HCT116 (cell line): ENCODE measurements at regions not wholly inside any gene's neighbourhood (a gene's known extent, or its start where the extent isn't known, plus 50 kb on each side); places are given as distances from the start of the nearest gene placed in this dataset.

Experiments used
- ATAC-seq: fragments of 200-7000 bp; cut with Tn5 transposase; 2 replicates; pipeline ENCODE4 v1.9.1; 2020; ENCODE audit warnings: mild to moderate bottlenecking, moderate library complexity
- BruUV-seq: library from RNA; stranded (reverse); fragments of 400-500 nt; replicated peaks from 2 replicates; lab custom pipeline; 2021; lab: Mats Ljungman, UMichigan
- CTCF ChIA-PET: fragments of 300-600 bp; sonication (Branson Sonifier 250); formaldehyde crosslinking; loops from one replicate; lab custom pipeline; 2021; ENCODE audit warnings: antibody characterized with exemption; lab: Charles Lee
- POLR2A ChIA-PET: fragments of 300-600, 350-600 bp; sonication (Branson Sonifier 250); formaldehyde crosslinking; loops from one replicate; lab custom pipeline; 2021; ENCODE audit warnings: antibody characterized with exemption; lab: Charles Lee
- RAD21 ChIA-PET, 2 experiments: fragments of 300-600 bp; sonication (Branson Sonifier 250); formaldehyde crosslinking; loops; one replicate each; lab custom pipeline; 2023; ENCODE audit warnings: low total read pairs in 2 of 2; ENCODE audit not compliant: uncharacterized antibody in 2 of 2, unreplicated experiment in 2 of 2, low non-redundant PET in 1 of 2; lab: Charles Lee
- DNase-seq: peaks from one replicate; pipeline ENCODE4 v3.0.0-alpha.2; 2010; ENCODE audit warnings: low read depth, low spot score
- H2AFZ ChIP-seq: fragments of 200-600 bp; shearing (Covaris generic), sonication (generic); 2 replicates; pipeline ENCODE4 v1.6.1; 2017; ENCODE audit warnings: low read depth, mixed run types, mixed read lengths, antibody characterized with exemption, low read length; ENCODE audit not compliant: poor library complexity, severe bottlenecking
- H3K27ac ChIP-seq: 2 replicates; pipeline ENCODE4 v1.5.1; 2012; ENCODE audit warnings: low read depth, low read length
- H3K27me3 ChIP-seq: fragments of 200-600 bp; sonication (generic); 2 replicates; pipeline ENCODE4 v1.6.1; 2016; ENCODE audit warnings: mixed run types, low read length, mixed read lengths; ENCODE audit not compliant: insufficient read depth
- H3K36me3 ChIP-seq, 2 experiments: fragments of 200-500 bp in 1 of 2; fragments of 200-600 bp in 1 of 2; sonication (Bioruptor generic) in 1 of 2; sonication (generic) in 1 of 2; 2 replicates each; pipeline versions ENCODE4 v1.5.1 to v1.6.1; 2014 to 2016; ENCODE audit warnings: low read length in 2 of 2, inconsistent platforms in 1 of 2, mixed read lengths in 1 of 2, mixed run types in 1 of 2; ENCODE audit not compliant: insufficient read depth in 2 of 2, control insufficient read depth in 1 of 2
- H3K4me1 ChIP-seq, 2 experiments: fragments of 200-600 bp in 1 of 2; sonication (generic) in 1 of 2; 2 replicates each; pipeline versions ENCODE4 v1.5.1 to v1.6.1; 2012 to 2017; ENCODE audit warnings: low read length in 2 of 2, inconsistent platforms in 1 of 2, mild to moderate bottlenecking in 1 of 2, mixed read lengths in 1 of 2, mixed run types in 1 of 2, moderate library complexity in 1 of 2; ENCODE audit not compliant: insufficient read depth in 2 of 2, control insufficient read depth in 1 of 2
- H3K4me2 ChIP-seq: fragments of 200-600 bp; sonication (generic); 2 replicates; pipeline ENCODE4 v1.6.1; 2017; ENCODE audit warnings: mixed run types, low read length, mixed read lengths
- H3K4me3 ChIP-seq, 2 experiments: fragments of 200-600 bp in 1 of 2; sonication (generic) in 1 of 2; replicated peaks in 1 of 2; 2 replicates each; pipeline ENCODE4 v1.5.1; 2011 to 2016; ENCODE audit warnings: low read length in 2 of 2, control low read depth in 1 of 2, low read depth in 1 of 2, mild to moderate bottlenecking in 1 of 2, mixed read lengths in 1 of 2, mixed run types in 1 of 2
- H3K79me2 ChIP-seq: fragments of 200-600 bp; sonication (generic); 2 replicates; pipeline ENCODE4 v1.6.1; 2017; ENCODE audit warnings: mild to moderate bottlenecking, mixed run types, low read length, moderate library complexity, mixed read lengths; ENCODE audit not compliant: insufficient read depth
- H3K9ac ChIP-seq: fragments of 200-600 bp; sonication (generic); 2 replicates; pipeline ENCODE4 v1.6.1; 2016; ENCODE audit warnings: low read length, mixed read lengths
- H3K9me2 ChIP-seq: fragments of 200-600 bp; sonication (generic), shearing (Covaris generic); 2 replicates; pipeline ENCODE4 v1.6.1; 2017; ENCODE audit warnings: mixed run types, mild to moderate bottlenecking, moderate library complexity; ENCODE audit not compliant: insufficient read depth
- H3K9me3 ChIP-seq, 2 experiments: fragments of 200-500 bp in 1 of 2; fragments of 200-600 bp in 1 of 2; sonication (Bioruptor generic) in 1 of 2; sonication (generic) in 1 of 2; 2 replicates each; pipeline ENCODE4 v1.6.1; 2014 to 2017; ENCODE audit warnings: low read length in 2 of 2, mixed read lengths in 2 of 2, inconsistent platforms in 1 of 2, low read depth in 1 of 2, mild to moderate bottlenecking in 1 of 2, mixed run types in 1 of 2, moderate library complexity in 1 of 2; ENCODE audit not compliant: control insufficient read depth in 1 of 2, insufficient read depth in 1 of 2
- H4K20me1 ChIP-seq: fragments of 200-600 bp; sonication (generic), shearing (Covaris generic); 2 replicates; pipeline ENCODE4 v1.6.1; 2017; ENCODE audit warnings: mixed run types, mild to moderate bottlenecking, moderate library complexity; ENCODE audit not compliant: insufficient read depth
- CBX3 ChIP-seq: IDR thresholded peaks from 2 replicates; pipeline ENCODE4 v1.6.1; 2012; ENCODE audit warnings: low read depth
- EGR1 ChIP-seq: IDR thresholded peaks from 2 replicates; pipeline ENCODE4 v1.6.1; 2012; ENCODE audit warnings: low read depth
- ELF1 ChIP-seq: IDR thresholded peaks from 2 replicates; pipeline ENCODE4 v1.6.1; 2012; ENCODE audit warnings: low read depth, borderline replicate concordance
- EZH2phosphoT487 ChIP-seq: fragments of 200-600 bp; IDR thresholded peaks from 2 replicates; pipeline ENCODE4 v1.6.1; 2018; ENCODE audit warnings: antibody characterized with exemption, borderline replicate concordance
- FOSL1 ChIP-seq: IDR thresholded peaks from 2 replicates; pipeline ENCODE4 v1.6.1; 2012; ENCODE audit warnings: low read depth
- JUND ChIP-seq: IDR thresholded peaks from 2 replicates; pipeline ENCODE4 v1.6.1; 2012
- POLR2A ChIP-seq: IDR thresholded peaks from 2 replicates; pipeline ENCODE4 v1.7.0; 2011; ENCODE audit warnings: borderline replicate concordance; ENCODE audit not compliant: insufficient read depth, insufficient read length; ENCODE audit errors: extremely low read depth
- POLR2AphosphoS5 ChIP-seq: IDR thresholded peaks from 2 replicates; pipeline ENCODE4 v1.6.1; 2011; ENCODE audit warnings: mild to moderate bottlenecking, low read depth, low read length, moderate library complexity
- RAD21 ChIP-seq: IDR thresholded peaks from 2 replicates; pipeline ENCODE4 v1.6.1; 2012; ENCODE audit warnings: low read depth, mild to moderate bottlenecking
- SP1 ChIP-seq: IDR thresholded peaks from 2 replicates; pipeline ENCODE4 v1.6.1; 2012; ENCODE audit warnings: low read depth
- SRF ChIP-seq: IDR thresholded peaks from 2 replicates; pipeline ENCODE4 v1.6.1; 2012; ENCODE audit warnings: low read depth
- TCF7L2 ChIP-seq: IDR thresholded peaks from 2 replicates; pipeline ENCODE4 v1.7.0; 2011; ENCODE audit warnings: borderline replicate concordance, inconsistent platforms; ENCODE audit not compliant: insufficient read depth, insufficient read length; ENCODE audit errors: extremely low read depth
- ZNF274 ChIP-seq: fragments of 200-500 bp; sonication (Bioruptor generic); IDR thresholded peaks from 2 replicates; pipeline ENCODE4 v1.6.1; 2014; ENCODE audit warnings: mild to moderate bottlenecking, low read depth, low read length, inconsistent platforms
- intact Hi-C: fragments of 100-400 bp; cut with micrococcal nuclease; formaldehyde crosslinking; loops from 2 replicates; pipeline ENCODE4 v1.10.0; 2022
- TF ChIP-seq, protein P1 (sequence below): IDR thresholded peaks from 2 replicates; pipeline ENCODE4 v1.6.1; 2011; ENCODE audit warnings: mild to moderate bottlenecking, low read length, moderate library complexity; ENCODE audit not compliant: insufficient replicate concordance; ENCODE audit errors: extremely low read depth
- TF ChIP-seq, protein P2 (sequence below): IDR thresholded peaks from 2 replicates; pipeline ENCODE4 v1.6.1; 2012
- TF ChIP-seq, protein P3 (sequence below), 3 experiments: fragments of 200-600 bp in 1 of 3; sonication (generic) in 1 of 3; IDR thresholded peaks in 2 of 3; conservative IDR thresholded peaks in 1 of 3; 2 replicates each; pipeline ENCODE4 v1.5.1; 2012 to 2017; ENCODE audit warnings: low read depth in 2 of 3, low read length in 2 of 3, antibody characterized with exemption in 1 of 3, borderline replicate concordance in 1 of 3, control low read depth in 1 of 3, mild to moderate bottlenecking in 1 of 3, mixed read lengths in 1 of 3, mixed run types in 1 of 3, moderate library complexity in 1 of 3; ENCODE audit not compliant: insufficient read depth in 1 of 3
- TF ChIP-seq, protein P4 (sequence below): IDR thresholded peaks from 2 replicates; pipeline ENCODE4 v1.6.1; 2012; ENCODE audit warnings: low read depth

DNA sequence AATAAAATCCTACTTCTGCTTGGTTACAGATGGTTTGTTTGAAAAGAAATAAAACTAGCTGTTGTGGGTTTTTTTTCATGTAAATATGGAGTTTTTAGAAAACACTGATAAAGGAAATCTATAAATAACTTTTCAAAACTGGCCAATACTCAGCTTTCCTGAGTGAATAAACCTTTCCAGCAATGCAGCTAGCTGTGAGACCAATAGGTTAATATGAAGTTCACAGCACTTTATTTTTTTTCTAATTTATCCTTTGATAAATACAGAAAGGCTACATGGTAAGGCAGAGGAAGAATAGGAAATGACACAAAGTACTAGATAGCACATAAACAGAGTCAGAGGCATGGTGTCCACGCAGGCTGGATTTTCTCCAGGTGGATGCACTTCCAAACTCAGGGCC lies 154.0 kb downstream of the COG6 start:
- Histone ChIP-seq H3K36me3 (no peaks in the 10 kb centered on the region), H3K9ac (no peak overlapping the region), H3K9me2 (no peaks in the 10 kb centered on the region), H3K4me2 (no peak overlapping the region), H3K79me2 (no peaks in the 10 kb centered on the region), H3K4me1 (no peaks in the 10 kb centered on the region), H3K27me3 (peaks cover 10% of the 10 kb centered on the region)
- RAD21 ChIA-PET, result no interaction called here
- no peak for ATAC-seq
- CTCF ChIA-PET, result no interaction called here
- POLR2A ChIA-PET, result no interaction called here
- DNase-seq, result no peak
- no TSS peak for BruUV-seq
- TF ChIP-seq, protein P1, sequence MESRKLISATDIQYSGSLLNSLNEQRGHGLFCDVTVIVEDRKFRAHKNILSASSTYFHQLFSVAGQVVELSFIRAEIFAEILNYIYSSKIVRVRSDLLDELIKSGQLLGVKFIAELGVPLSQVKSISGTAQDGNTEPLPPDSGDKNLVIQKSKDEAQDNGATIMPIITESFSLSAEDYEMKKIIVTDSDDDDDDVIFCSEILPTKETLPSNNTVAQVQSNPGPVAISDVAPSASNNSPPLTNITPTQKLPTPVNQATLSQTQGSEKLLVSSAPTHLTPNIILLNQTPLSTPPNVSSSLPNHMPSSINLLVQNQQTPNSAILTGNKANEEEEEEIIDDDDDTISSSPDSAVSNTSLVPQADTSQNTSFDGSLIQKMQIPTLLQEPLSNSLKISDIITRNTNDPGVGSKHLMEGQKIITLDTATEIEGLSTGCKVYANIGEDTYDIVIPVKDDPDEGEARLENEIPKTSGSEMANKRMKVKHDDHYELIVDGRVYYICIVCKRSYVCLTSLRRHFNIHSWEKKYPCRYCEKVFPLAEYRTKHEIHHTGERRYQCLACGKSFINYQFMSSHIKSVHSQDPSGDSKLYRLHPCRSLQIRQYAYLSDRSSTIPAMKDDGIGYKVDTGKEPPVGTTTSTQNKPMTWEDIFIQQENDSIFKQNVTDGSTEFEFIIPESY, result no peak
- TF ChIP-seq, protein P2, sequence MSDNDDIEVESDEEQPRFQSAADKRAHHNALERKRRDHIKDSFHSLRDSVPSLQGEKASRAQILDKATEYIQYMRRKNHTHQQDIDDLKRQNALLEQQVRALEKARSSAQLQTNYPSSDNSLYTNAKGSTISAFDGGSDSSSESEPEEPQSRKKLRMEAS, result no peak
- TF ChIP-seq, protein P3, sequence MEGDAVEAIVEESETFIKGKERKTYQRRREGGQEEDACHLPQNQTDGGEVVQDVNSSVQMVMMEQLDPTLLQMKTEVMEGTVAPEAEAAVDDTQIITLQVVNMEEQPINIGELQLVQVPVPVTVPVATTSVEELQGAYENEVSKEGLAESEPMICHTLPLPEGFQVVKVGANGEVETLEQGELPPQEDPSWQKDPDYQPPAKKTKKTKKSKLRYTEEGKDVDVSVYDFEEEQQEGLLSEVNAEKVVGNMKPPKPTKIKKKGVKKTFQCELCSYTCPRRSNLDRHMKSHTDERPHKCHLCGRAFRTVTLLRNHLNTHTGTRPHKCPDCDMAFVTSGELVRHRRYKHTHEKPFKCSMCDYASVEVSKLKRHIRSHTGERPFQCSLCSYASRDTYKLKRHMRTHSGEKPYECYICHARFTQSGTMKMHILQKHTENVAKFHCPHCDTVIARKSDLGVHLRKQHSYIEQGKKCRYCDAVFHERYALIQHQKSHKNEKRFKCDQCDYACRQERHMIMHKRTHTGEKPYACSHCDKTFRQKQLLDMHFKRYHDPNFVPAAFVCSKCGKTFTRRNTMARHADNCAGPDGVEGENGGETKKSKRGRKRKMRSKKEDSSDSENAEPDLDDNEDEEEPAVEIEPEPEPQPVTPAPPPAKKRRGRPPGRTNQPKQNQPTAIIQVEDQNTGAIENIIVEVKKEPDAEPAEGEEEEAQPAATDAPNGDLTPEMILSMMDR (IDR thresholded peaks at IDR 0.05 in 2 of 3, conservative IDR thresholded peaks at IDR 0.05 in 1 of 3; ENCODE audit: borderline replicate concordance in 1 of 3, insufficient read depth in 1 of 3, low read depth in 2 of 3, low read length in 2 of 3), result no peak
- TF ChIP-seq SP1 (no peak), ELF1 (no peak), EZH2phosphoT487 (no peak), FOSL1 (no peak), CBX3 (no peak), ZNF274 (no peak), EGR1 (no peak), POLR2A (no peak), JUND (no peak), POLR2AphosphoS5 (no peak), TCF7L2 (no peak), RAD21 (no peak), SRF (no peak)
- TF ChIP-seq, protein P4, sequence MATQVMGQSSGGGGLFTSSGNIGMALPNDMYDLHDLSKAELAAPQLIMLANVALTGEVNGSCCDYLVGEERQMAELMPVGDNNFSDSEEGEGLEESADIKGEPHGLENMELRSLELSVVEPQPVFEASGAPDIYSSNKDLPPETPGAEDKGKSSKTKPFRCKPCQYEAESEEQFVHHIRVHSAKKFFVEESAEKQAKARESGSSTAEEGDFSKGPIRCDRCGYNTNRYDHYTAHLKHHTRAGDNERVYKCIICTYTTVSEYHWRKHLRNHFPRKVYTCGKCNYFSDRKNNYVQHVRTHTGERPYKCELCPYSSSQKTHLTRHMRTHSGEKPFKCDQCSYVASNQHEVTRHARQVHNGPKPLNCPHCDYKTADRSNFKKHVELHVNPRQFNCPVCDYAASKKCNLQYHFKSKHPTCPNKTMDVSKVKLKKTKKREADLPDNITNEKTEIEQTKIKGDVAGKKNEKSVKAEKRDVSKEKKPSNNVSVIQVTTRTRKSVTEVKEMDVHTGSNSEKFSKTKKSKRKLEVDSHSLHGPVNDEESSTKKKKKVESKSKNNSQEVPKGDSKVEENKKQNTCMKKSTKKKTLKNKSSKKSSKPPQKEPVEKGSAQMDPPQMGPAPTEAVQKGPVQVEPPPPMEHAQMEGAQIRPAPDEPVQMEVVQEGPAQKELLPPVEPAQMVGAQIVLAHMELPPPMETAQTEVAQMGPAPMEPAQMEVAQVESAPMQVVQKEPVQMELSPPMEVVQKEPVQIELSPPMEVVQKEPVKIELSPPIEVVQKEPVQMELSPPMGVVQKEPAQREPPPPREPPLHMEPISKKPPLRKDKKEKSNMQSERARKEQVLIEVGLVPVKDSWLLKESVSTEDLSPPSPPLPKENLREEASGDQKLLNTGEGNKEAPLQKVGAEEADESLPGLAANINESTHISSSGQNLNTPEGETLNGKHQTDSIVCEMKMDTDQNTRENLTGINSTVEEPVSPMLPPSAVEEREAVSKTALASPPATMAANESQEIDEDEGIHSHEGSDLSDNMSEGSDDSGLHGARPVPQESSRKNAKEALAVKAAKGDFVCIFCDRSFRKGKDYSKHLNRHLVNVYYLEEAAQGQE, result no peak
- TF ChIP-seq, all 23 proteins: peak for 0
- Histone ChIP-seq H3K4me3 (no peak overlapping the region), H4K20me1 (no peaks in the 10 kb centered on the region), H2AFZ (no peak overlapping the region), H3K9me3 (no peaks in the 10 kb centered on the region), H3K27ac (no peak overlapping the region)
- intact Hi-C loops, result no loop called here
